Vagina (tissue), 2 donors: ENCODE measurements at regions not wholly inside any gene's neighbourhood (a gene's known extent, or its start where the extent isn't known, plus 50 kb on each side); places are given as distances from the start of the nearest gene placed in this dataset.

Source experiments
- CTCF ChIP-seq, 3 experiments: fragments of 450-650 bp in 2 of 3; fragments of 200-600 bp in 1 of 3; sonication (generic) in 1 of 3; IDR thresholded peaks; one replicate each; pipeline ENCODE4 v1.5.1; 2017 to 2019; ENCODE audit warnings: antibody characterized with exemption in 3 of 3, mild to moderate bottlenecking in 2 of 3, moderate library complexity in 2 of 3
- POLR2A ChIP-seq, 2 donors: fragments of 450-650 bp; IDR thresholded peaks; one replicate each; pipeline ENCODE4 v1.6.1; 2017; ENCODE audit warnings: antibody characterized with exemption in 2 of 2, mild to moderate bottlenecking in 2 of 2, moderate library complexity in 2 of 2
- POLR2AphosphoS5 ChIP-seq, 2 donors: sonication (generic); formaldehyde crosslinking; IDR thresholded peaks; one replicate each; pipeline ENCODE4 v1.9.0; 2017; ENCODE audit warnings: antibody characterized with exemption in 2 of 2, mild to moderate bottlenecking in 2 of 2, low read depth in 1 of 2; ENCODE audit not compliant: insufficient read depth in 1 of 2

- TF ChIP-seq CTCF (IDR thresholded peaks at IDR 0.05) (no peak), POLR2A (IDR thresholded peaks at IDR 0.05) (no peak), POLR2AphosphoS5 (IDR thresholded peaks at IDR 0.05; ENCODE audit: insufficient read depth in 1 of 2, low read depth in 1 of 2) (no peak)
Measured at GRCh38 chr2:172354347-172354746, 73.0 kb upstream of the ITGA6 start.
